Esophagus muscularis mucosa (tissue), 4 donors: ENCODE measurements at regions not wholly inside any gene's neighbourhood (a gene's known extent, or its start where the extent isn't known, plus 50 kb on each side); places are given as distances from the start of the nearest gene placed in this dataset.

Experiments used
- DNase-seq: peaks from one replicate; pipeline ENCODE4 v3.0.0-alpha.2; 2017; ENCODE audit errors: extremely low spot score
- H3K27ac ChIP-seq, 4 donors: fragments of 200-600 bp; sonication (generic); replicated peaks in 1 of 4; 1 replicate in 3 of 4; 2 replicates in 1 of 4; pipeline ENCODE4 v1.5.1; 2016 to 2019; ENCODE audit warnings: mild to moderate bottlenecking in 1 of 4
- H3K27me3 ChIP-seq, 4 donors: fragments of 200-600 bp; sonication (generic); one replicate each; pipeline versions ENCODE4 v1.5.1 to v1.6.0; 2016 to 2019
- H3K36me3 ChIP-seq, 4 donors: fragments of 200-600 bp; sonication (generic); one replicate each; pipeline ENCODE4 v1.5.1; 2016 to 2019
- H3K4me1 ChIP-seq, 4 donors: fragments of 200-600 bp; sonication (generic); one replicate each; pipeline ENCODE4 v1.5.1; 2016 to 2019
- H3K4me3 ChIP-seq, 4 donors: fragments of 200-600 bp; sonication (generic); 1 replicate in 2 of 4; 2 replicates in 2 of 4; pipeline ENCODE4 v1.5.1; 2016 to 2019; ENCODE audit warnings: mild to moderate bottlenecking in 4 of 4, moderate library complexity in 1 of 4
- H3K9me3 ChIP-seq, 4 donors: fragments of 200-600 bp; sonication (generic); 1 replicate in 3 of 4; 2 replicates in 1 of 4; pipeline ENCODE4 v1.5.1; 2016 to 2019
- EP300 ChIP-seq: sonication (generic); formaldehyde crosslinking; IDR thresholded peaks from one replicate; pipeline ENCODE4 v1.6.1; 2017; ENCODE audit warnings: antibody characterized with exemption
- POLR2A ChIP-seq: fragments of 450-650 bp; IDR thresholded peaks from one replicate; pipeline ENCODE4 v1.6.1; 2017; ENCODE audit warnings: antibody characterized with exemption, moderate library complexity, mild to moderate bottlenecking, low read depth
- POLR2AphosphoS5 ChIP-seq, 2 donors: sonication (generic); formaldehyde crosslinking; IDR thresholded peaks; one replicate each; pipeline ENCODE4 v1.6.1; 2017; ENCODE audit warnings: antibody characterized with exemption in 2 of 2
- WGBS: methylation state at CpG from one replicate; pipeline ENCODE4 v1.1.5; 2018; 5-methylcytosine and 5-hydroxymethylcytosine counted together
- intact Hi-C: fragments of 100-400 bp; cut with DNase I; formaldehyde crosslinking; loops from one replicate; pipeline ENCODE4 v1.15.1; 2023
- TF ChIP-seq, protein P1 (sequence below), 3 experiments: fragments of 200-600 bp in 2 of 3; fragments of 450-650 bp in 1 of 3; sonication (generic) in 2 of 3; IDR thresholded peaks; one replicate each; pipeline ENCODE4 v1.5.1; 2017 to 2019; ENCODE audit warnings: antibody characterized with exemption in 3 of 3, mild to moderate bottlenecking in 2 of 3, moderate library complexity in 1 of 3

DNA sequence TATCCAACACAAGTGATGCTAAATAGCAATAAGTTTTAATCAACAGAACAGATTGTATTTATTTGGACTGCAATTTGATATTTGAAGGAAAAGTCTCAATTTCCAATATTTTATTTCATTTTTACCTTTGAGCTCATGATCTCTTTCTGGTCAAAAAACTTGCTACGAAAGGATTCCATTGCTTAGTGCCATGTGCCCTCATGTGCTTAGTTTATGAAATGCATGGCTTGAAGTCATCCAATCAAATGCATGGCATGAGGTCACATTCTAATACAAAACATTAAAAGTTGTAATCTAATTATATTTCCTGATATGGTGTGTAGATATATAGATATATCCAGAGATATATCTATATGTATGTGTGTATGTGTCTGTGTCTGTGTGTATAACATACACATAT is 321.2 kb upstream of the ADGRB3 start:
- Histone ChIP-seq H3K4me1 (no peaks in the 10 kb centered on the region), H3K9me3 (no peaks in the 10 kb centered on the region), H3K36me3 (no peaks in the 10 kb centered on the region), H3K4me3 (no peak overlapping the region), H3K27ac (no peak overlapping the region), H3K27me3 (no peaks in the 10 kb centered on the region)
- 66% methylated on average over 1 of the region's 1 CpG for WGBS
- intact Hi-C loops, result no loop called here
- TF ChIP-seq POLR2A, result no peak
- TF ChIP-seq, protein P1, sequence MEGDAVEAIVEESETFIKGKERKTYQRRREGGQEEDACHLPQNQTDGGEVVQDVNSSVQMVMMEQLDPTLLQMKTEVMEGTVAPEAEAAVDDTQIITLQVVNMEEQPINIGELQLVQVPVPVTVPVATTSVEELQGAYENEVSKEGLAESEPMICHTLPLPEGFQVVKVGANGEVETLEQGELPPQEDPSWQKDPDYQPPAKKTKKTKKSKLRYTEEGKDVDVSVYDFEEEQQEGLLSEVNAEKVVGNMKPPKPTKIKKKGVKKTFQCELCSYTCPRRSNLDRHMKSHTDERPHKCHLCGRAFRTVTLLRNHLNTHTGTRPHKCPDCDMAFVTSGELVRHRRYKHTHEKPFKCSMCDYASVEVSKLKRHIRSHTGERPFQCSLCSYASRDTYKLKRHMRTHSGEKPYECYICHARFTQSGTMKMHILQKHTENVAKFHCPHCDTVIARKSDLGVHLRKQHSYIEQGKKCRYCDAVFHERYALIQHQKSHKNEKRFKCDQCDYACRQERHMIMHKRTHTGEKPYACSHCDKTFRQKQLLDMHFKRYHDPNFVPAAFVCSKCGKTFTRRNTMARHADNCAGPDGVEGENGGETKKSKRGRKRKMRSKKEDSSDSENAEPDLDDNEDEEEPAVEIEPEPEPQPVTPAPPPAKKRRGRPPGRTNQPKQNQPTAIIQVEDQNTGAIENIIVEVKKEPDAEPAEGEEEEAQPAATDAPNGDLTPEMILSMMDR (IDR thresholded peaks at IDR 0.05), result no peak
- no peak for TF ChIP-seq EP300
- TF ChIP-seq POLR2AphosphoS5 (IDR thresholded peaks at IDR 0.05), result no peak
- no peak for DNase-seq

DNA sequence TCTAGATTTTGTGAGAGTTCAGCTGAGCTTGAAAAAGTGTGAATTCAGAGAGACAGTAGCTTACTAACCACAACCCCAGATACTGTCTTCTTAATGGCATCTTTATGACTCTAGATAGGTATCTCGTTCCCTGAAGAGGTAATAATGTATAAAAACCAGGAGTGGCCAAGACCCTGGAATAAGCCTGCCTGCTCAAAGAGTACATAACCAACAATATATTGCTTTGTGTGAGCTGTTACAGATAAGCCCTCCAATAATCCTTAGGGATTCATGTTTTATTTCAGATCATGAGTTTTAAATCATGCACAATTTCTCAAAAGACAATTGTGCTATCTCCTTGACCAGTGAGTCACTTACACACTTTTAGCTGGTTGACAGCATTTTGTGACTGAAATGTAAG is 327.8 kb upstream of the ADGRB3 start:
- Histone ChIP-seq H3K36me3 (no peaks in the 10 kb centered on the region), H3K4me1 (no peaks in the 10 kb centered on the region), H3K4me3 (no peak overlapping the region), H3K9me3 (no peaks in the 10 kb centered on the region), H3K27ac (no peak overlapping the region), H3K27me3 (no peaks in the 10 kb centered on the region)
- whole genome bisulfite sequencing, result 59% methylated on average over 1 of the region's 1 CpG
- DNase-seq, result no peak
- TF ChIP-seq, protein P1 (IDR thresholded peaks at IDR 0.05), result no peak
- TF ChIP-seq POLR2AphosphoS5 (IDR thresholded peaks at IDR 0.05) (no peak), POLR2A (no peak), EP300 (no peak)
- intact Hi-C loops, result no loop called here

DNA sequence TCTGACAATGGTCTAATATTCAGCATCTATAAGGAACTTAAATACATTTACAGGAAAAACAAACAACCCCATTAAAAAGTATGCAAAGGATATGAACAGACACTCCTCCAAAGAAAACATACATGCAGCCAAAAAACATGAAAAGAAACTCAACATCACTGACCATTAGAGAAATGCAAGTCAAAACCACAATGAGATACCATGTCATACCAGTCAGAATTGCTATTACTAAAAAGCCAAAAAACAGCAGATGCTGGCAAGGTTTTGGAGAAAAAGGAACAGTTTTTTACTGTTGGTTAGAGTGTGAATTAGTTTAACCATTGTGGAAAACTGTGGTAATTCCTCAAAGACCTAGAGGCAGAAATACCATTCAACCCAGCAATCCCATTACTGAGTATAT is 339.0 kb upstream of the ADGRB3 start:
- Histone ChIP-seq H3K4me1 (no peaks in the 10 kb centered on the region), H3K9me3 (peaks cover 0 to 7% (median 0%) of the 10 kb centered on the region in 4 donors), H3K36me3 (no peaks in the 10 kb centered on the region), H3K27me3 (no peaks in the 10 kb centered on the region), H3K4me3 (no peak overlapping the region), H3K27ac (no peak overlapping the region)
- intact Hi-C loops, result no loop called here
- TF ChIP-seq POLR2A, result no peak
- TF ChIP-seq, protein P1 (IDR thresholded peaks at IDR 0.05), result no peak
- no peak for TF ChIP-seq EP300
- DNase-seq, result no peak

DNA sequence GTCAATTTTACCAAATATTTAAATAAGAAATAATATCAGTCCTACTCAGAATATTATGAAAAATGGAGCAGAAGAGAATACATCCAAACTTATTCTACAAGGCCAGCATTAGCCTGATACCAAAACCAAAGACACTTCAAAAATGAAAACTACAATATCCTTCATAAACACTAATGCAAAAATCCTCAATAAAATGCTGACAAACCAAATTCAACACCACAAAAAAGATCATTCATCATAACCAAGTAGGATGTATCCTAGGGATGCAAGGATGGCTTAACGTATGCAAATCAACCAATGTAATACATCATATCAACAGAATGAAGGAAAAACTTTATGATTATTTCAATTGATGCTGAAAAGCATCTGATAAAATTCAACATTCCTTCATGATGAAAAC is 352.4 kb upstream of the ADGRB3 start:
- no peak for DNase-seq
- H3K9me3 ChIP-seq, result no peaks in the 10 kb centered on the region
- H3K4me1 ChIP-seq, result no peaks in the 10 kb centered on the region
- H3K27ac ChIP-seq, result no peak overlapping the region
- no peak overlapping the region for H3K4me3 ChIP-seq
- WGBS, result 52% methylated on average over 1 of the region's 1 CpG
- no peaks in the 10 kb centered on the region for H3K36me3 ChIP-seq
- TF ChIP-seq POLR2A, result no peak
- TF ChIP-seq, protein P1 (IDR thresholded peaks at IDR 0.05), result no peak
- TF ChIP-seq EP300, result no peak
- no peak for TF ChIP-seq POLR2AphosphoS5 (IDR thresholded peaks at IDR 0.05)
- intact Hi-C loops, result no loop called here
- H3K27me3 ChIP-seq, result no peaks in the 10 kb centered on the region

DNA sequence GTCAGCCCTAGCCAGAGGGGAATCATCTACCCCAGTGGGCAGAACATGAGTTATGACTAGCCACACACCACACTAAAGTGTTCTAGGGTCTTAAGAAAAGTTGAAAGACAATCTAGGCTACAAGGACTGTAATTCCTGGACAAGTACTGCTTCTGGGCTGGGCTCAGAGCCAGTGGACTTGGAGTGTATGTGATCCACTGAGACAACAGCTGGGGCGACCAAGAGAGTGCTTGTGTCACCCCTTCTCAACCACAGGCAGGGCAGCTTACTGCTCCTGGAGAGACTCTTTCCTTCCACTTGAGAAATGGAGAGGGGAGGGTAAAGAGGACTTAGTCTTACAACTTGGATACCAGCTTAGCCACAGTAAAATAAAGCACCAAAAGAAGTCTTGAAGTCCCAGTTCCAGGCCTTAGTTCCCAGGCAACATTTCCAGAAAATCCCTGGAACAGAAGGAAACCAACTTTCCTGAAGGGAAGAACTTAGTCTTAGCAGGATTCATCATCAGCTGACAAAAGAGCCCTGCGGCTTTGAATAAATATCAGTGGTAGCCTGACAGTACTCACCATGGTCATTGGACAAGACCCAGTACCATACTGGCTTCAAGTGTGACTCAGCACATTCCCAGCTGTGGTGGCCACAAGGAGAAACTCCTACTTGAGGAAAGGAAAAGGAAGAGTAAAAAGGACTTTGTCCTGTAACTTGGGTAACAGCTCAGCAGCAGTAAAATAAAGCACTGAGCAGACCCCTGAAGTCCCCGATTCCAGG is 355.1 kb upstream of the ADGRB3 start:
- WGBS, result 84% methylated on average over 3 of the region's 3 CpGs
- no peak for DNase-seq
- no peaks in the 10 kb centered on the region for H3K27me3 ChIP-seq
- H3K4me3 ChIP-seq, result no peak overlapping the region
- intact Hi-C loops, result no loop called here
- TF ChIP-seq EP300 (no peak), POLR2AphosphoS5 (IDR thresholded peaks at IDR 0.05) (no peak), POLR2A (no peak)
- TF ChIP-seq, protein P1 (IDR thresholded peaks at IDR 0.05), result no peak
- H3K9me3 ChIP-seq, result no peaks in the 10 kb centered on the region
- H3K27ac ChIP-seq, result no peak overlapping the region
- H3K36me3 ChIP-seq, result no peaks in the 10 kb centered on the region
- no peaks in the 10 kb centered on the region for H3K4me1 ChIP-seq
